ENCODE measurements at regions not wholly inside any gene's neighbourhood (a gene's known extent, or its start where the extent isn't known, plus 50 kb on each side); places are given as distances from the start of the nearest gene placed in this dataset.

GRCh38 chr7:155222061-155222460 lies 75.6 kb upstream of the INSIG1 start:
- TF ChIP-seq CTCF (IDR thresholded peaks at IDR 0.05; ENCODE audit: borderline replicate concordance, extremely low read depth, insufficient read depth) = no peak
- no peaks in the 10 kb centered on the region for H3K36me3 ChIP-seq (ENCODE audit: control insufficient read depth in 2 of 3, insufficient read depth in 3 of 3, low read length in 3 of 3)
- peaks cover 0 to 2% (median 0%) of the 10 kb centered on the region in 3 donors for H3K4me1 ChIP-seq (ENCODE audit: control insufficient read depth in 2 of 3, insufficient read depth in 2 of 3, low read depth in 1 of 3, low read length in 3 of 3)
- DNase-seq (no peak), FAIRE-seq (no peak)
- no peaks in the 10 kb centered on the region for H3K9me3 ChIP-seq (ENCODE audit: control insufficient read depth in 2 of 3, insufficient read depth in 1 of 3, low read length in 3 of 3)
- H3K9ac ChIP-seq (ENCODE audit: low read length in 3 of 3) = no peak overlapping the region
- H3K4me3 ChIP-seq (ENCODE audit: low read length in 3 of 3) = no peak overlapping the region
- H3K27me3 ChIP-seq (ENCODE audit: control insufficient read depth, insufficient read depth, low read length) = no peaks in the 10 kb centered on the region
- no peak overlapping the region for H3K27ac ChIP-seq (ENCODE audit: low read depth in 2 of 2, low read length in 2 of 2)
- intact Hi-C loops (cut with DNase I) = no loop called here

DNA sequence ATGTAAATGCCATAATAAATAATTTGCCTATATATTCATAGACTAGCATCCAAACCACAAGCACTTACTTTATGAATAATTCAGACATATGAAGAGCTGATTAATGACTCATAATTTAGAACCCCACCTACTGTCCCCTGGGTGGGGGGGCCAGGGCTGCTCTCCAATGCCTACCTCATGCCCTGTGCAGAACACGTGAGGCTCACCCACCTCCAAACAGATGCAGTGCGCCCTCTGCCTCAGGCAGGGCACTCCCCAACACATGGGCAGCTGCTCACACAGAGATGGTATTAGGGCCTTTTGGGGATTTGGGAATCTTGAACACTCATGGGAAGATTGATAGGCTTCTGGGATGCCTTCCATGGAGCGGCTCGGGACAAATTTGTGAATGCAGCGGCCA lies 75.1 kb upstream of the INSIG1 start:
- FAIRE-seq = no peak
- intact Hi-C loops (cut with DNase I) = no loop called here
- no peak overlapping the region for H3K9ac ChIP-seq (ENCODE audit: low read length in 3 of 3)
- no peaks in the 10 kb centered on the region for H3K9me3 ChIP-seq (ENCODE audit: control insufficient read depth in 2 of 3, insufficient read depth in 1 of 3, low read length in 3 of 3)
- no peak overlapping the region for H3K4me3 ChIP-seq (ENCODE audit: low read length in 3 of 3)
- DNase-seq = no peak
- no peak overlapping the region for H3K27ac ChIP-seq (ENCODE audit: low read depth in 2 of 2, low read length in 2 of 2)
- peaks cover 0 to 2% (median 0%) of the 10 kb centered on the region in 3 donors for H3K4me1 ChIP-seq (ENCODE audit: control insufficient read depth in 2 of 3, insufficient read depth in 2 of 3, low read depth in 1 of 3, low read length in 3 of 3)
- no peak for TF ChIP-seq CTCF (IDR thresholded peaks at IDR 0.05; ENCODE audit: borderline replicate concordance, extremely low read depth, insufficient read depth)
- no peaks in the 10 kb centered on the region for H3K27me3 ChIP-seq (ENCODE audit: control insufficient read depth, insufficient read depth, low read length)
- no peaks in the 10 kb centered on the region for H3K36me3 ChIP-seq (ENCODE audit: control insufficient read depth in 2 of 3, insufficient read depth in 3 of 3, low read length in 3 of 3)

- intact Hi-C loops (cut with DNase I) = no loop called here
- Histone ChIP-seq H3K36me3 (ENCODE audit: control insufficient read depth in 2 of 3, insufficient read depth in 3 of 3, low read length in 3 of 3) (no peaks in the 10 kb centered on the region), H3K27ac (ENCODE audit: low read depth in 2 of 2, low read length in 2 of 2) (no peak overlapping the region), H3K9me3 (ENCODE audit: control insufficient read depth in 2 of 3, insufficient read depth in 1 of 3, low read length in 3 of 3) (no peaks in the 10 kb centered on the region), H3K9ac (ENCODE audit: low read length in 3 of 3) (no peak overlapping the region), H3K4me1 (ENCODE audit: control insufficient read depth in 2 of 3, insufficient read depth in 2 of 3, low read depth in 1 of 3, low read length in 3 of 3) (peaks cover 0 to 2% (median 0%) of the 10 kb centered on the region in 3 donors), H3K4me3 (ENCODE audit: low read length in 3 of 3) (no peak overlapping the region), H3K27me3 (ENCODE audit: control insufficient read depth, insufficient read depth, low read length) (no peaks in the 10 kb centered on the region)
- FAIRE-seq = no peak
- no peak for TF ChIP-seq CTCF (IDR thresholded peaks at IDR 0.05; ENCODE audit: borderline replicate concordance, extremely low read depth, insufficient read depth)
- no peak for DNase-seq
These were observed 74.7 kb upstream of the INSIG1 start for GRCh38 chr7:155223021-155223420.

GRCh38 chr7:155223503-155223902 lies 74.2 kb upstream of the INSIG1 start:
- no peak for TF ChIP-seq CTCF (IDR thresholded peaks at IDR 0.05; ENCODE audit: borderline replicate concordance, extremely low read depth, insufficient read depth)
- DNase-seq = no peak

More at GRCh38 chr7:155223503-155223902, 74.2 kb upstream of the INSIG1 start:
- intact Hi-C loops (cut with DNase I) = no loop called here
- H3K4me1 ChIP-seq (ENCODE audit: control insufficient read depth in 2 of 3, insufficient read depth in 2 of 3, low read depth in 1 of 3, low read length in 3 of 3) = peaks cover 0 to 2% (median 0%) of the 10 kb centered on the region in 3 donors
- H3K4me3 ChIP-seq (ENCODE audit: low read length in 3 of 3) = no peak overlapping the region
- H3K9me3 ChIP-seq (ENCODE audit: control insufficient read depth in 2 of 3, insufficient read depth in 1 of 3, low read length in 3 of 3) = no peaks in the 10 kb centered on the region
- no peak overlapping the region for H3K27ac ChIP-seq (ENCODE audit: low read depth in 2 of 2, low read length in 2 of 2)
- no peak for FAIRE-seq
- H3K9ac ChIP-seq (ENCODE audit: low read length in 3 of 3) = no peak overlapping the region
- H3K27me3 ChIP-seq (ENCODE audit: control insufficient read depth, insufficient read depth, low read length) = no peaks in the 10 kb centered on the region
- no peaks in the 10 kb centered on the region for H3K36me3 ChIP-seq (ENCODE audit: control insufficient read depth in 2 of 3, insufficient read depth in 3 of 3, low read length in 3 of 3)

Measured in kidney (tissue), 13 donors.